ENCODE measurements at regions not wholly inside any gene's neighbourhood (a gene's known extent, or its start where the extent isn't known, plus 50 kb on each side); places are given as distances from the start of the nearest gene placed in this dataset.
"Not testable (repeated sequence)": the region's sequence is repeated elsewhere in the genome, so short reads cannot be mapped to it uniquely, and the experiment has no call there.

DNA sequence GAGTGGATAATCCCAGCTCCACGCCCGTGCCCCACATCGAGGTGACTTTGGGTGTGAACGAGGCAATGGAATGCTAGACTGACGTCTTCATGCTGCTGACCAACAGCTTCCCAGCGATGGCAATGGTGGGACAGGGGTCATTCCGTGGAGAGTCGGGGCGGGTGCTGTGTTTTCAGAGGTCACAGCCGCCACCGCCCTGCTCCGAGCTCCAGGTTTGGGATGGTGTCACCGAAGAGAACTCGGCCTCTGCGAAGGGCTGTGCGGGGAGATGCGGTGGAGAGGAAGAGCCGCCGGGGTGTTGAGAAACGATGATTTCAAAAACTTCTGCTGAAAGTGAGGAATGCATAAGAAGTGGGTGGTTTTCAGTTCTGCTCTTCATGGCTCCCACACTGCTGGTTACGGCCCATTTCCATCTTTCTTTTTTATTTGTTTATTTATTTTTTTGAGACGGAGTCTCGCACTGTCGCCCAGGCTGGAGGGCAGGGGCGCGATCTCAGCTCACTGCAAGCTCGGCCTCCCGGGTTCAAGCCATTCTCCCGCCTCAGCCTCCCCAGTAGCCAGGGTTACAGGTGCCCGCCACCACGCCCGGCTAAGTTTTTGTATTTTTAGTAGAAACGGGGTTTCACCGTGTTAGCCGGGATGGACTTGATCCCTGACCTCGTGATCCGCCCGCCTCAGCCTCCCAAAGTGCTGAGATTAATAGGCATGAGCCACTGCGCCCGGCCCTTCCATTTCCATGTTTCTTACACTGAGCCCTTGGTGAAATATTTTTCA, 142.6 kb downstream of the RTP5 start:
- Histone ChIP-seq H3K4me1 (ENCODE audit: control insufficient read depth, insufficient read depth, low read length) (no peaks in the 10 kb centered on the region), H3K4me3 (ENCODE audit: low read length) (no peak overlapping the region), H3K4me2 (ENCODE audit: low read length) (no peak overlapping the region), H3K9me3 (replicated peaks; ENCODE audit: low read length) (no peaks in the 10 kb centered on the region), H3K9ac (ENCODE audit: low read depth, low read length) (no peak overlapping the region), H3K36me3 (ENCODE audit: insufficient read depth, low read length) (no peaks in the 10 kb centered on the region), H3K27me3 (ENCODE audit: control insufficient read depth, insufficient read depth, low read length) (peaks cover 38% of the 10 kb centered on the region)

DNA sequence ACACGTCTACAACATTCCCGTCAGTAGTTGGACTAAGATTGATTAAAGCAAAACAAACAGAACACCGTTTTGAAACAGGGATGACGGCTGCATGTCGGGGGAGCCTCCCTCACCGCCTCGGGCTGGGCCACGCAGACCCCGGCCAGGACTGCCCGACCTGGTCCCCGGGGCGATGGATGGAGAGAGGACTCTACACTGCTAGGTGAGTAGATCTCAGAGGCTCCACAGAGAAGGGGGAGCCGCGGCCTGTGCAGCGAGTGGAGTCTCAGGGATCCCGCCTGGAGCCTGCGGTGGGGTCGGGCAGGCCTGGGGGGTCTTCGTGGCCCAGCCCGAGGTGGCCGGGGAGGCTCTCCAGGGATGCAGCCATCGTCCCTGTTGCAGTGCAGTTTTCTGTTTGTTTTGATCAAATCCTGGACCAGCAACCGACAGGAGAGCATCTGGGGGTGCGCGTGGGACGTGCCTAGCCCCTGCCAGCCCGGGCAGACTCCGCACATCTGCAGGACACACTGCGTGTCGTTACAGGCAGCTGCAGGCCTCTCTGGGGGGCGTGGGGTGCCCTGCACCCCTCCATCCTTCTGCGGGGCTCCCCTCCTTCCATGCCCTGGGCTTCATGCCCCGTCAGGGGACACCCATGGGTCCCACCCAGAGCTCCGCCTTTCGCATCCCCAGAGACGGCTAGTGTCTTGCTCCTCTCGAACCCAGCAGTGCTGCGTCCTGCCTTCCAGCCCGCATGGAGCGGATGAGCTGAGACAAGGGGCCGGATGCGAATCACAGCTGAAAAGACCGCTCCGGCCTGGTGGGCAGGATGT, 143.6 kb downstream of the RTP5 start:
- no peaks in the 10 kb centered on the region for H3K9me3 ChIP-seq (replicated peaks; ENCODE audit: low read length)
- no peaks in the 10 kb centered on the region for H3K36me3 ChIP-seq (ENCODE audit: insufficient read depth, low read length)
- no peak overlapping the region for H3K4me3 ChIP-seq (ENCODE audit: low read length)
- H3K27me3 ChIP-seq (ENCODE audit: control insufficient read depth, insufficient read depth, low read length), result peaks cover 40% of the 10 kb centered on the region
- H3K4me2 ChIP-seq (ENCODE audit: low read length), result no peak overlapping the region
- H3K4me1 ChIP-seq (ENCODE audit: control insufficient read depth, insufficient read depth, low read length), result no peaks in the 10 kb centered on the region
- H3K9ac ChIP-seq (ENCODE audit: low read depth, low read length), result no peak overlapping the region

DNA sequence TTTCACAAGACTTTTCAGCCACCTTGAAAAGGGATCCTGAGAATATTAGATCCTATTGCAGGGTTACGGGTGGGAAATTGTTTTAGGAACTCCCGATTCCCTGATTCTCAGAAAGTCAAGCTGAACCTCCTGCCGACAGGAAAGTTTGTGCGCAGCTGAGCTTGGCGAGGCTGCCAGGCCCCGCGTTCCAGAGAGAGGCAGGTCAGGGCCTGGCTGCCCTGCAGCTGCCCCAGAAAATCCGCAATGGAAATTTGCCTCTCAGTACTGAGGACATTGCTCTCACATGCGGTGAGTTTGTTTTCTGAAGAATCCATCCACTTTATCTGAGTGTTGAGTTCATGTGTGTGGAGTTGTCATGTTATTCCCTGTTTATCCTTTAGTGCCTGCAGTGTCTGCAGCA, 144.2 kb downstream of the RTP5 start:
- Histone ChIP-seq H3K27me3 (ENCODE audit: control insufficient read depth, insufficient read depth, low read length) (peaks cover 44% of the 10 kb centered on the region), H3K4me1 (ENCODE audit: control insufficient read depth, insufficient read depth, low read length) (no peaks in the 10 kb centered on the region), H3K9me3 (replicated peaks; ENCODE audit: low read length) (no peaks in the 10 kb centered on the region), H3K9ac (ENCODE audit: low read depth, low read length) (no peak overlapping the region), H3K4me3 (ENCODE audit: low read length) (no peak overlapping the region), H3K36me3 (ENCODE audit: insufficient read depth, low read length) (no peaks in the 10 kb centered on the region), H3K4me2 (ENCODE audit: low read length) (no peak overlapping the region)

DNA sequence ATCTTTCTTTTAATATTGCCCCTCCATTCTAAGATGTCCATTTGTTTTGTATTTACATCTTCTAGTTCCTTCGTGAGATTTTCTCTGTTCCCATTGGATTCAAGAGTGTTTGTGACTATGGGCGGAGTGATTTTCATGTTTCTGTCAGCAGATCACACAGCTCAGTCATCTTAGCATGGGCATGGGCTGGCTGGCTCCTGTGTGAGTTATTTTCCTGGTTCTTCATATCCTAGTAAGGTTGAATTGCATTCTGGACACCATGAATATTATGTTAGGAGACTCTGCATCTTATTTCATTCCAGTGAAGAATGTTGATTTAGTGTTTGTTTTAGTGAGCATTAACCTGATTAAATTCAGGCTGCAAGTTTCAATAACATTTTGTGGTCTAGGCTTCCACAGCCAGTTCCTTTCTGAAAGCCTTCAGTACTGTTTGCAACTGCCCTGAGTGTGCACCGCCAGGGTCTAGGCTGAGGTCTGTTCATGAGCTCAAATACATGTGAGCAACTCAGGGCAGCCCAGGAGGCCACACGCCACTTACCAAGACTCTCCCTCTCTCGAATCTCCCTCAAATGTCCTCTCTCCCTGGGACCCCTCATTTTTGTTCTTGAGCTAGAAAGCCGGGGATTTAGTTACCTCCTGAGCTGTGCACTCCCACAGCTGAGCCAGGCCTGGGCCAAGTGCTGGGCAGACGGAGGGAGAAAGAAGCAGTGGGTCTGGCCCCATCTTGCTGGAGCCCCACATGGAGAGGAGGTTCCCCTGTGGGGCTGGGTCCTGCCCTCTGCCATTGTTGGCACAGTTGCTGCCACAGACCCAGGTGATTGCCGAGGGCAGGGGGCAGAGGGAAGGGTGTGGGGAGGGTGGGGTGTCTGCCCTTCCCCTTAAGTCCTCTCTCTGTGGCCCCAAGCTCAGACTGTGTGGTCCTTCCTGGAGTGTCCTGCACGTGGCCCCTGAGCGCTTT, 145.9 kb downstream of the RTP5 start:
- no peaks in the 10 kb centered on the region for H3K4me1 ChIP-seq (ENCODE audit: control insufficient read depth, insufficient read depth, low read length)
- H3K36me3 ChIP-seq (ENCODE audit: insufficient read depth, low read length), result no peaks in the 10 kb centered on the region
- no peak overlapping the region for H3K4me2 ChIP-seq (ENCODE audit: low read length)
- peaks cover 49% of the 10 kb centered on the region for H3K27me3 ChIP-seq (ENCODE audit: control insufficient read depth, insufficient read depth, low read length)
- no peak overlapping the region for H3K9ac ChIP-seq (ENCODE audit: low read depth, low read length)
- no peaks in the 10 kb centered on the region for H3K9me3 ChIP-seq (replicated peaks; ENCODE audit: low read length)
- no peak overlapping the region for H3K4me3 ChIP-seq (ENCODE audit: low read length)

DNA sequence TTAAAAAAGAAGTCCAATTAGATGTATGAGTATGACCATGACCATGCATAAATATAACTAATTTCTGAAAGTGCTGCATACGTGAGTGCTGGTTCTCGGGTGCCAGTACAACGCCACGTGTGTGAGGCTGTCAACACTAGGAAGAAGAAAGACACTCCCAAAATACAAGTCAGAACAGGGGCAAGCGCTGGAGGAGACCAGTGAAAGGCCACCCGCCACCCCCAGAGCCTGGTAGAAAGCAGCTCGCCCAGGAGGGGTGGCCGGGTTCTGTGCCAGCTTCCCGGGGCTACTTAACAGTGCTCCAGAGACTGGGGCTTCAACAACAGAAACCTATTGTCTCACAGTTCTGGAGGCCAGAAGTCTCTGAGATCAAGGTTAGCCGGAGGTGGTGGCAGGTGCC, 147.6 kb downstream of the RTP5 start:
- H3K27me3 ChIP-seq (ENCODE audit: control insufficient read depth, insufficient read depth, low read length), result peaks cover 62% of the 10 kb centered on the region

DNA sequence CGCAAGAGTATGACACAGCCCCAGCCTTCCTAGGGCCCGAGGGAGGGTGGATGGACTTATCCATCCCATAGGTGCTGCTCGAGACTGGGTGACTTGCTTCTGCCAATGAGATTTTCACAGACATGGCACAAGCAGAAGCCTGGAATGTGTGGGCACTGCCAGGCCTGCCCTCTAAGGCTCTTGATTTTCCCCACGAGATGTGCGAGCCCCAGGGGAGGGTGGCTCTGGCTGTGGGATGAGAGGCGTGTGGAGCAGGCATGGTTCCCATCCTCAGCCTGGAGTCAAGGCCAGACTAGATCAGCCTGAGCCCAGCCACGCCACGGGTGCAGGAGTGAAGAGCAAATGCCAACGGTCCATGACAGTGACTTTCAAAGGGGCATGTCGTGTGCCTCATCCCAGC, 148.9 kb downstream of the RTP5 start:
- not testable (repeated sequence) for H3K4me3 ChIP-seq (ENCODE audit: low read length); H3K36me3 ChIP-seq (ENCODE audit: insufficient read depth, low read length); H3K4me1 ChIP-seq (ENCODE audit: control insufficient read depth, insufficient read depth, low read length); H3K9me3 ChIP-seq (replicated peaks; ENCODE audit: low read length); H3K9ac ChIP-seq (ENCODE audit: low read depth, low read length); H3K4me2 ChIP-seq (ENCODE audit: low read length)
- H3K27me3 ChIP-seq (ENCODE audit: control insufficient read depth, insufficient read depth, low read length), result peaks cover 65% of the 10 kb centered on the region

More for the DNA sequence above, 147.6 kb downstream of the RTP5 start:
- Histone ChIP-seq H3K36me3 (ENCODE audit: insufficient read depth, low read length) (no peaks in the 10 kb centered on the region), H3K9ac (ENCODE audit: low read depth, low read length) (no peak overlapping the region), H3K4me3 (ENCODE audit: low read length) (no peak overlapping the region), H3K4me2 (ENCODE audit: low read length) (no peak overlapping the region), H3K9me3 (replicated peaks; ENCODE audit: low read length) (no peaks in the 10 kb centered on the region), H3K4me1 (ENCODE audit: control insufficient read depth, insufficient read depth, low read length) (no peaks in the 10 kb centered on the region)

DNA sequence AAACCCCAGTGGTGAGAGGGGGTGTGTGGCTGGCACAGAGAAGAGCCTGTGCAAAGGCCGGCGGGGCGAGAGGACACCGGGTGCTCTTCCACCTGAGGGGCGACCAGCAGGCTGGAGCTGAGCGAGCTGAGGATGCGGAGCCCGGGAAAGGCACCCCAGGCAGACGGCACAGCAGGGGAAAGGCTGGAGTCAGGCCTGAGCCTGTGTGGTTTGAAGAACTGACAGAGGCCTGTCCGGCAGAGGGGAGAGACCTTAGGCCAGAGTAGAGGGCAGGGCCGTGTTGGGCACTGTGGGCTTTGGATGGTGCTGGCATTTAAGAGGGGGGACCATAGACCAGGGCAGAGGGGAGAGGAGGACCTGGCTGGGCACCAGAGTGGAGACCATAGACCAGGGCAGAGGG, 149.8 kb downstream of the RTP5 start:
- no peaks in the 10 kb centered on the region for H3K4me1 ChIP-seq (ENCODE audit: control insufficient read depth, insufficient read depth, low read length)
- H3K9me3 ChIP-seq (replicated peaks; ENCODE audit: low read length), result no peaks in the 10 kb centered on the region
- H3K4me2 ChIP-seq (ENCODE audit: low read length), result no peak overlapping the region
- no peaks in the 10 kb centered on the region for H3K36me3 ChIP-seq (ENCODE audit: insufficient read depth, low read length)
- H3K9ac ChIP-seq (ENCODE audit: low read depth, low read length), result no peak overlapping the region
- peaks cover 64% of the 10 kb centered on the region for H3K27me3 ChIP-seq (ENCODE audit: control insufficient read depth, insufficient read depth, low read length)
- no peak overlapping the region for H3K4me3 ChIP-seq (ENCODE audit: low read length)

DNA sequence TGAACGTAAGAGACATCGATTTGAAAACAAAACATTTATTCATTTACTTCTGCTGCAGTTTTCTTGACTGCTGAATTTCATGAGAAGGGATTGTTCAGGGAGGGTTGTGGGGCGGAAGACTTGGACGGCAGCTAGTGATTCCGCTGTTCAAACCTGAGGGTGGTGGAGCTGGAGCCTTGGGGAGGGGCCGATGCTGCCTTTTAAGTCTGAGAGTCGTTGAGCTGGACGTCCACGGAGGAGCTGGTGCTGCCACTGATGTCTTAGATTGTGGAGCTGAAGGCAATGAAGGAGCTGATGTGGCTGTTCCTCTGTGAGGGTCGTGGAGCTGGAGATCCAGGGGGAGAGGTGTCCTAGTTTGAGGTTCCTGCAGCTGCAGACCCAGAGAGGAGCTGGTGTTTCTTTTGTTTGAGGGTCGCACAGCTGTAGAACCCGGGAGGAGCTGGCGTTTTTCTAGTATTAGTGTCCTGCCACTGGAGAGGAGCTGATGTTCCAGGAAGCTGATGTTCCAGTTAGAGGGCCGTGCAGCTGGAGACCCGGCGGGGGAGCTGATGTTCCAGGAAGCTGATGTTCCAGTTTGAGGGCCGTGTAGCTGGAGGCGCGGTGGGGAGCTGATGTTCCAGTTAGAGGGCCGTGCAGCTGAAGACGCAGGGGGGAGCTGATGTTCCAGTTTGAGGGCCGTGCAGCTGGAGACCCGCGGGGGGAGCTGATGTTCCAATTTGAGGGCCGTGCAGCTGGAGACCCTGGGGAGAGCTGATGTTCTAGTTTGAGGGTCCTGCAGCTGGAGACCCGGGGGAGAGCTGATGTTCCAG, 150.9 kb downstream of the RTP5 start:
- Histone ChIP-seq H3K36me3 (ENCODE audit: insufficient read depth, low read length) (no peaks in the 10 kb centered on the region), H3K4me1 (ENCODE audit: control insufficient read depth, insufficient read depth, low read length) (no peaks in the 10 kb centered on the region), H3K4me2 (ENCODE audit: low read length) (no peak overlapping the region), H3K9ac (ENCODE audit: low read depth, low read length) (no peak overlapping the region), H3K27me3 (ENCODE audit: control insufficient read depth, insufficient read depth, low read length) (peaks cover 64% of the 10 kb centered on the region), H3K9me3 (replicated peaks; ENCODE audit: low read length) (no peaks in the 10 kb centered on the region), H3K4me3 (ENCODE audit: low read length) (no peak overlapping the region)

DNA sequence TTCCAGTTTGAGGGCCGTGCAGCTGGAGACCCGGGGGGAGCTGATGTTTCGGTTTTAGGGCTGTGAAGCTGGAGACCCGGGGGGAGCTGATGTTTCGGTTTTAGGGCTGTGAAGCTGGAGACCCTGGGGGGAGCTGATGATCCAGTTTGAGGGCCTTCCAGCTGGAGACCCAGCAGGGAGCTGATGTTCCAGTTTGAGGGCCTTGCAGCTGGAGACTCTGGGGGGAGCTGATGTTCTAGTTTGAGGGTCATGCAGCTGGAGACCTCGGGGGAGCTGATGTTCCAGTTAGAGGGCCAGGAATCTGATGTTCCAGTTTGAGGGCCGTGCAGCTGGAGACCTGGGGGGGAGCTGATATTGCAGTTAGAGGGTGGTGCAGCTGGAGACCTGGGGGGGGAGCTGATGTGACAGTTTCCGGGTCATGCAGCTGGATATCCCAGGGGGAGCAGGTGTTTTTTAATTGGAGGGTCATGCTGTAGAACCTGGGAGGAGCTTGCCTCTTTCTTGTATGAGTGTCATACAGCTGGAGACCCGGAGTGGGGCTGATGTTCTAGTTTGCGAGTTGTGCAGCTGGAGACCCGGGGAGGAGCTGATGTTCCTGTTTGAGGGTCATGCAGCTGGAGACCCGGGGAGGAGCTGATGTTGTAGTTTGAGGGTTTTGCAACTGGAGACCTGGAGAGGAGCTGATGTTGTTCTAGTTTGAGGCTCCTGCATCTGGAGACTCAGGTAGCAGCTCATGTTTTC, 153.2 kb downstream of the RTP5 start:
- Histone ChIP-seq H3K4me3 (ENCODE audit: low read length) (no peak overlapping the region), H3K27me3 (ENCODE audit: control insufficient read depth, insufficient read depth, low read length) (peaks cover 66% of the 10 kb centered on the region), H3K9ac (ENCODE audit: low read depth, low read length) (no peak overlapping the region), H3K36me3 (ENCODE audit: insufficient read depth, low read length) (no peaks in the 10 kb centered on the region), H3K4me1 (ENCODE audit: control insufficient read depth, insufficient read depth, low read length) (no peaks in the 10 kb centered on the region), H3K9me3 (replicated peaks; ENCODE audit: low read length) (no peaks in the 10 kb centered on the region), H3K4me2 (ENCODE audit: low read length) (no peak overlapping the region)

DNA sequence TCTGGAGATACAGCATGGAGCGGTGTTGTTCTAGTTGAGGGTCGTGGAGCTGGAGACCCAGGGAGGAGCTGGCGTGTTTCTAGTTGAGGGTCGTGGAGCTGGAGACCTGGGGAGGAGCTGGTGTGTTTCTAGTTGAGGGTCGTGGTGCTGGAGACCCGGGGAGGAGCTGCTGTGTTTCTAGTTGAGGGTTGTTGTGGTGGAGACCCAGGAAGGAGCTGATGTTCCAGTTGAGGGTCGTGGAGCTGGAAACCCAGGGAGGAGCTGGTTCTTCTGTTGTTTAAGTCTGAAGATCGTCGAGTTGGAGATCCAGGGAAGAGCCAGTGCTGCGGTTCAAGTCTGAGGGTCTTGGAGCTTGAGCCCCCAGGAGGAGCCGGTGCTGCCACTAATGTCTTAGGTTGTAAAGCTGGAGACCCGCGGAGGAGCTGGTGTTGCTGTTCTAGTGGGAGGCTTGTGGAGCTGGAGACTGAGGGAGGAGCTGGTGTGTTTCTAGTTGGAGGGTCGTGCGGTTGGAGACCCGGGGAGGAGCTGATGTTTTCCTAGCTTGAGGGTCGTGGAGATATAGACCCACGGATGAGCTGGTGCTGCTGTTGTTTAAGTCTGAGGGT, 155.3 kb downstream of the RTP5 start:
- H3K4me1 ChIP-seq (ENCODE audit: control insufficient read depth, insufficient read depth, low read length), result no peaks in the 10 kb centered on the region
- no peak overlapping the region for H3K9ac ChIP-seq (ENCODE audit: low read depth, low read length)
- H3K4me2 ChIP-seq (ENCODE audit: low read length), result no peak overlapping the region
- no peaks in the 10 kb centered on the region for H3K36me3 ChIP-seq (ENCODE audit: insufficient read depth, low read length)
- no peaks in the 10 kb centered on the region for H3K9me3 ChIP-seq (replicated peaks; ENCODE audit: low read length)
- H3K4me3 ChIP-seq (ENCODE audit: low read length), result no peak overlapping the region
- peaks cover 78% of the 10 kb centered on the region for H3K27me3 ChIP-seq (ENCODE audit: control insufficient read depth, insufficient read depth, low read length)

All from skeletal muscle satellite cell (primary cell).